ENCODE measurements at regions not wholly inside any gene's neighbourhood (a gene's known extent, or its start where the extent isn't known, plus 50 kb on each side); places are given as distances from the start of the nearest gene placed in this dataset.

- no peak for DNase-seq (ENCODE audit: low spot score)
Observed at GRCh38 chr1:56442290-56442877, 137.0 kb downstream of the PLPP3 start.

- DNase-seq (ENCODE audit: low spot score), result no peak
Observed at GRCh38 chr1:56441601-56442000, 137.8 kb downstream of the PLPP3 start.

GRCh38 chr1:56439610-56440264 is 139.6 kb downstream of the PLPP3 start:
- no peak for DNase-seq (ENCODE audit: low spot score)

- DNase-seq (ENCODE audit: low spot score), result no peak
Observed at GRCh38 chr1:56438901-56439551, 140.3 kb downstream of the PLPP3 start.

- DNase-seq (ENCODE audit: low spot score), result no peak
Observed at GRCh38 chr1:56437959-56438358, 141.4 kb downstream of the PLPP3 start.

- peak; percentile 88 for DNase-seq (ENCODE audit: low spot score)
Observed at GRCh38 chr1:56436912-56437417, 142.4 kb downstream of the PLPP3 start.

GRCh38 chr1:56436296-56436695 is 143.1 kb downstream of the PLPP3 start:
- DNase-seq (ENCODE audit: low spot score), result peak; percentile 47

- peak; percentile 97 for DNase-seq (ENCODE audit: low spot score)
Observed at GRCh38 chr1:56435434-56436262, 143.7 kb downstream of the PLPP3 start.

GRCh38 chr1:56434740-56435139 is 144.6 kb downstream of the PLPP3 start:
- no peak for DNase-seq (ENCODE audit: low spot score)

GRCh38 chr1:56434025-56434424 is 145.3 kb downstream of the PLPP3 start:
- DNase-seq (ENCODE audit: low spot score), result no peak

- DNase-seq (ENCODE audit: low spot score), result no peak
Observed at GRCh38 chr1:56433056-56433577, 146.2 kb downstream of the PLPP3 start.

- no peak for DNase-seq (ENCODE audit: low spot score)
Observed at GRCh38 chr1:56432166-56432971, 147.0 kb downstream of the PLPP3 start.

GRCh38 chr1:56430141-56430839 is 149.1 kb downstream of the PLPP3 start:
- DNase-seq (ENCODE audit: low spot score), result no peak

- DNase-seq (ENCODE audit: low spot score), result no peak
Observed at GRCh38 chr1:56429288-56429687, 150.1 kb downstream of the PLPP3 start.

GRCh38 chr1:56426587-56427381 is 152.6 kb downstream of the PLPP3 start:
- DNase-seq (ENCODE audit: low spot score), result no peak

GRCh38 chr1:56425494-56426037 is 153.8 kb downstream of the PLPP3 start:
- no peak for DNase-seq (ENCODE audit: low spot score)

GRCh38 chr1:56424744-56425493 is 154.4 kb downstream of the PLPP3 start:
- DNase-seq (ENCODE audit: low spot score), result no peak

GRCh38 chr1:56423716-56424115 is 155.6 kb downstream of the PLPP3 start:
- no peak for DNase-seq (ENCODE audit: low spot score)

- DNase-seq (ENCODE audit: low spot score), result no peak
Observed at GRCh38 chr1:56418151-56418631, 161.2 kb downstream of the PLPP3 start.

Data from Ammon's horn (tissue), 1 donor.